WTC11 (cell line): ENCODE measurements at regions not wholly inside any gene's neighbourhood (a gene's known extent, or its start where the extent isn't known, plus 50 kb on each side); places are given as distances from the start of the nearest gene placed in this dataset.

Source experiments
- ATF1 ChIP-seq: sonication (generic); formaldehyde crosslinking; IDR thresholded peaks from 2 replicates; pipeline ENCODE4 v1.8.1; 2023; ENCODE audit warnings: mild to moderate bottlenecking, moderate library complexity, missing genetic modification reagents
- CTCF ChIP-seq: fragments of 200-600 bp; IDR thresholded peaks from 2 replicates; pipeline ENCODE4 v1.8.0; 2022; ENCODE audit warnings: antibody characterized with exemption
- TCF7 ChIP-seq: sonication (generic); formaldehyde crosslinking; IDR thresholded peaks from 2 replicates; pipeline ENCODE4 v1.8.0; 2022; ENCODE audit warnings: mild to moderate bottlenecking, low read depth, missing genetic modification reagents, moderate library complexity
- ZNF263 ChIP-seq: sonication (generic); formaldehyde crosslinking; IDR thresholded peaks from 2 replicates; pipeline ENCODE4 v1.8.1; 2022; ENCODE audit warnings: low read depth, mild to moderate bottlenecking, moderate library complexity, missing genetic modification reagents
- TF ChIP-seq, protein P1 (sequence below): sonication (generic); formaldehyde crosslinking; IDR thresholded peaks from 2 replicates; pipeline ENCODE4 v1.8.1; 2022; ENCODE audit warnings: mild to moderate bottlenecking, missing genetic modification reagents, moderate library complexity, borderline replicate concordance

DNA sequence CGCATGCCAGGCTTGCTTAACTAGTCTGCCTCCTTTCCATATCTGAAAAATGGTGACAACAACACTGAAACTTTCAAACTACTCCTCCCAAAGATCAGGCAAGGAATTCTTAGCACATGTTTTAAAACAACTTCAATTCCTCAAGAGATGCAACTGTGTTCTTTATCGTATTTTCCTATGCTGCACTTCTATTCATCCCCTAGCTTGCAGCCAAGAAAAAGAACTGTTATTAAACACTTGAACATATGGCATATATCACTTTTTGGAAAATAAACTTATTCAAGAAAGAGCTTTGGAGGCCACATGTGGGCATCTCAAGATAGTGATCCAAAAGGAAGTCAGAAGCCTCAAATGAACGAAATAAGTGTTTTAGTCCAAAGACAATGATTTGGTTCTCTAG, 75.6 kb upstream of the STAM2 start:
- TF ChIP-seq CTCF (no peak), ZNF263 (no peak), TCF7 (no peak), ATF1 (CRISPR knock-in tag) (no peak)
- TF ChIP-seq, protein P1, sequence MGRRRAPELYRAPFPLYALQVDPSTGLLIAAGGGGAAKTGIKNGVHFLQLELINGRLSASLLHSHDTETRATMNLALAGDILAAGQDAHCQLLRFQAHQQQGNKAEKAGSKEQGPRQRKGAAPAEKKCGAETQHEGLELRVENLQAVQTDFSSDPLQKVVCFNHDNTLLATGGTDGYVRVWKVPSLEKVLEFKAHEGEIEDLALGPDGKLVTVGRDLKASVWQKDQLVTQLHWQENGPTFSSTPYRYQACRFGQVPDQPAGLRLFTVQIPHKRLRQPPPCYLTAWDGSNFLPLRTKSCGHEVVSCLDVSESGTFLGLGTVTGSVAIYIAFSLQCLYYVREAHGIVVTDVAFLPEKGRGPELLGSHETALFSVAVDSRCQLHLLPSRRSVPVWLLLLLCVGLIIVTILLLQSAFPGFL: no peak
